Esophagus mucosa (tissue), 1 donor: ENCODE measurements at regions not wholly inside any gene's neighbourhood (a gene's known extent, or its start where the extent isn't known, plus 50 kb on each side); places are given as distances from the start of the nearest gene placed in this dataset.
"Not testable (repeated sequence)": the region's sequence is repeated elsewhere in the genome, so short reads cannot be mapped to it uniquely, and the experiment has no call there.

Experiments used
- ATAC-seq: fragments of 200-7000 bp; cut with Tn5 transposase; one replicate; pipeline ENCODE4 v1.9.1; 2020
- donor health status: DM: yes; HTN: yes; CAD: no.

GRCh38 chr11:98068251-98068650 is 952.5 kb upstream of the CNTN5 start:
- no peak for ATAC-seq

- not testable (repeated sequence) for ATAC-seq
Observed at GRCh38 chr11:98069147-98069546, 951.6 kb upstream of the CNTN5 start.

- no peak for ATAC-seq
Observed at GRCh38 chr11:98069861-98070260, 950.9 kb upstream of the CNTN5 start.

GRCh38 chr11:98090861-98091505 is 929.8 kb upstream of the CNTN5 start:
- ATAC-seq, result no peak

GRCh38 chr11:98099371-98099770 is 921.4 kb upstream of the CNTN5 start:
- ATAC-seq, result no peak

GRCh38 chr11:98100689-98101088 is 920.1 kb upstream of the CNTN5 start:
- ATAC-seq, result no peak

GRCh38 chr11:98101329-98101728 is 919.4 kb upstream of the CNTN5 start:
- no peak for ATAC-seq

- ATAC-seq, result no peak
Observed at GRCh38 chr11:98104249-98104648, 916.5 kb upstream of the CNTN5 start.

- no peak for ATAC-seq
Observed at GRCh38 chr11:98107736-98108135, 913.0 kb upstream of the CNTN5 start.

GRCh38 chr11:98110030-98110429 is 910.7 kb upstream of the CNTN5 start:
- ATAC-seq, result no peak

GRCh38 chr11:98115873-98116272 is 904.9 kb upstream of the CNTN5 start:
- ATAC-seq, result no peak

- ATAC-seq, result no peak
Observed at GRCh38 chr11:98130117-98130625, 890.6 kb upstream of the CNTN5 start.

GRCh38 chr11:98136357-98136756 is 884.4 kb upstream of the CNTN5 start:
- no peak for ATAC-seq

GRCh38 chr11:98137437-98137836 is 883.3 kb upstream of the CNTN5 start:
- no peak for ATAC-seq

- ATAC-seq, result no peak
Observed at GRCh38 chr11:98143661-98144060, 877.1 kb upstream of the CNTN5 start.

GRCh38 chr11:98153752-98154151 is 867.0 kb upstream of the CNTN5 start:
- no peak for ATAC-seq

GRCh38 chr11:98155696-98156095 is 865.1 kb upstream of the CNTN5 start:
- ATAC-seq, result no peak

GRCh38 chr11:98177925-98178324 is 842.8 kb upstream of the CNTN5 start:
- ATAC-seq, result no peak

- no peak for ATAC-seq
Observed at GRCh38 chr11:98180511-98180910, 840.2 kb upstream of the CNTN5 start.

- no peak for ATAC-seq
Observed at GRCh38 chr11:98180921-98181320, 839.8 kb upstream of the CNTN5 start.

- no peak for ATAC-seq
Observed at GRCh38 chr11:98183034-98183433, 837.7 kb upstream of the CNTN5 start.

- ATAC-seq, result no peak
Observed at GRCh38 chr11:98185245-98185644, 835.5 kb upstream of the CNTN5 start.

- ATAC-seq, result no peak
Observed at GRCh38 chr11:98194611-98195010, 826.1 kb upstream of the CNTN5 start.

- ATAC-seq, result no peak
Observed at GRCh38 chr11:98195300-98195699, 825.4 kb upstream of the CNTN5 start.

- no peak for ATAC-seq
Observed at GRCh38 chr11:98207086-98207485, 813.7 kb upstream of the CNTN5 start.
